ENCODE measurements at regions not wholly inside any gene's neighbourhood (a gene's known extent, or its start where the extent isn't known, plus 50 kb on each side); places are given as distances from the start of the nearest gene placed in this dataset.

DNA sequence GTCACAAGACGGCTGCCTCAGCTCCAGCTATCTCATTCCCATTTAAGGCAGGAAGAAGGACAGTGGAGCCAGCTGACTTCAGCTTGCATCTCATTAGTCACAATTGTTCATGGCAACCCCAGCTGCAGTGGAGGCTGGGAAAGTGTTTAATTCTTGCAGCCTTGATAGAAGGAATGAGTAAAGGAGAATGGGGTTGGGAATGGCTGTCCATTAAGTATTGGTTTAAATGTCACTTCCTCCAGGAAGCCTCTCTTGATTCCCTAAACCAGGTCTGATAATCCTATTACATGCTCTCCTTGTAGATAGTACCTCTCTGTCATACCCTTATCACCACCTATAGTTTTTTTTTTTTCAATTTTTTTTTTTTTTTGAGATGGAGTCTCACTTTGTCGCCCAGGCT, 166.4 kb downstream of the TFAP2C start:
- Mint-ChIP-seq H3K9me3 (peaks cover 10 to 12% of the 10 kb centered on the region in 2 experiments), H3K27ac (no peak overlapping the region), H3K27me3 (ENCODE audit: low read depth) (peaks cover 5% of the 10 kb centered on the region), H3K4me1 (peaks cover 3 to 9% of the 10 kb centered on the region in 2 experiments), H3K36me3 (ENCODE audit: insufficient read depth in 1 of 3, low read depth in 3 of 3) (peaks cover 4 to 12% (median 5%) of the 10 kb centered on the region in 3 experiments; a peak in 6 of 7 replicates), H3K4me3 (no peak overlapping the region)
- H2BK12ac ChIP-seq (ENCODE audit: insufficient read length, low read depth, low read length), result no peak overlapping the region
- no peak overlapping the region for H3K9ac ChIP-seq (ENCODE audit: extremely low read depth, insufficient read length, low read length)
- H3K23ac ChIP-seq (ENCODE audit: insufficient read length, low read depth, low read length), result no peak overlapping the region
- no peak overlapping the region for H3K14ac ChIP-seq (ENCODE audit: insufficient read depth, low read length)
- H4K8ac ChIP-seq (replicated peaks; ENCODE audit: insufficient read length, low read depth, low read length), result no peak overlapping the region
- no peak overlapping the region for H2AK5ac ChIP-seq (ENCODE audit: insufficient read length, low read length)
- no peak overlapping the region for H4K91ac ChIP-seq (ENCODE audit: insufficient read length, low read depth, low read length)
- H3K4ac ChIP-seq (ENCODE audit: low read depth, low read length), result no peak overlapping the region
- H3K23me2 ChIP-seq (ENCODE audit: insufficient read length, low read depth, low read length, poor library complexity, severe bottlenecking), result no peaks in the 10 kb centered on the region
- no peaks in the 10 kb centered on the region for H3K9me3 ChIP-seq (ENCODE audit: control insufficient read depth, low read depth, low read length)
- no peaks in the 10 kb centered on the region for H3K4me1 ChIP-seq (ENCODE audit: insufficient read depth, low read length)
- TF ChIP-seq, protein P1, sequence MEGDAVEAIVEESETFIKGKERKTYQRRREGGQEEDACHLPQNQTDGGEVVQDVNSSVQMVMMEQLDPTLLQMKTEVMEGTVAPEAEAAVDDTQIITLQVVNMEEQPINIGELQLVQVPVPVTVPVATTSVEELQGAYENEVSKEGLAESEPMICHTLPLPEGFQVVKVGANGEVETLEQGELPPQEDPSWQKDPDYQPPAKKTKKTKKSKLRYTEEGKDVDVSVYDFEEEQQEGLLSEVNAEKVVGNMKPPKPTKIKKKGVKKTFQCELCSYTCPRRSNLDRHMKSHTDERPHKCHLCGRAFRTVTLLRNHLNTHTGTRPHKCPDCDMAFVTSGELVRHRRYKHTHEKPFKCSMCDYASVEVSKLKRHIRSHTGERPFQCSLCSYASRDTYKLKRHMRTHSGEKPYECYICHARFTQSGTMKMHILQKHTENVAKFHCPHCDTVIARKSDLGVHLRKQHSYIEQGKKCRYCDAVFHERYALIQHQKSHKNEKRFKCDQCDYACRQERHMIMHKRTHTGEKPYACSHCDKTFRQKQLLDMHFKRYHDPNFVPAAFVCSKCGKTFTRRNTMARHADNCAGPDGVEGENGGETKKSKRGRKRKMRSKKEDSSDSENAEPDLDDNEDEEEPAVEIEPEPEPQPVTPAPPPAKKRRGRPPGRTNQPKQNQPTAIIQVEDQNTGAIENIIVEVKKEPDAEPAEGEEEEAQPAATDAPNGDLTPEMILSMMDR (conservative IDR thresholded peaks at IDR 0.05), result no peak
- H2BK5ac ChIP-seq (ENCODE audit: insufficient read length, low read length), result no peak overlapping the region
- H4K5ac ChIP-seq (ENCODE audit: insufficient read length, low read depth, low read length), result no peak overlapping the region
- no peak for DNase-seq
- no peaks in the 10 kb centered on the region for H3K27me3 ChIP-seq (ENCODE audit: insufficient read depth, low read length)
- H2AFZ ChIP-seq (ENCODE audit: low read length), result no peak overlapping the region
- H3K4me2 ChIP-seq (ENCODE audit: insufficient read depth, insufficient read length, low read length), result no peak overlapping the region
- no peaks in the 10 kb centered on the region for H3K79me2 ChIP-seq (ENCODE audit: insufficient read depth, low read length)
- no peak overlapping the region for H3K18ac ChIP-seq (ENCODE audit: insufficient read length, low read depth, low read length)
- no CpG with 5 or more reads among the region's 2 CpGs for WGBS (ENCODE audit: extremely low coverage, insufficient read length, low lambda C conversion rate)
- H2BK15ac ChIP-seq (ENCODE audit: low read depth, low read length), result no peak overlapping the region
- H2BK120ac ChIP-seq (ENCODE audit: low read depth, low read length, poor library complexity, severe bottlenecking), result no peak overlapping the region
- H2BK20ac ChIP-seq (ENCODE audit: low read depth, low read length, poor library complexity, severe bottlenecking), result no peak overlapping the region
- H4K20me1 ChIP-seq (ENCODE audit: control insufficient read depth, insufficient read depth, insufficient read length), result no peaks in the 10 kb centered on the region
- no peak overlapping the region for H3T11ph ChIP-seq (ENCODE audit: low read length)
- H3K27ac ChIP-seq (ENCODE audit: insufficient read length, low read depth, low read length), result no peak overlapping the region
- no peak overlapping the region for H3K56ac ChIP-seq (ENCODE audit: insufficient read length, low read depth, low read length)
- no peaks in the 10 kb centered on the region for H3K79me1 ChIP-seq (ENCODE audit: insufficient read depth, low read depth, low read length, poor library complexity, severe bottlenecking)
